B cell (primary cell): ENCODE measurements at regions not wholly inside any gene's neighbourhood (a gene's known extent, or its start where the extent isn't known, plus 50 kb on each side); places are given as distances from the start of the nearest gene placed in this dataset.

Source experiments
- ATAC-seq: fragments of 200-7000 bp; cut with Tn5 transposase; one replicate; pipeline ENCODE4 v1.10.0; 2021; ENCODE audit warnings: low read depth, mild to moderate bottlenecking, moderate number of reproducible peaks, moderate library complexity
- CTCF ChIA-PET: fragments of 350-600 bp; sonication (Branson Sonifier 250); formaldehyde crosslinking; loops from one replicate; lab custom pipeline; 2021; ENCODE audit warnings: antibody characterized with exemption, inconsistent platforms; lab: Charles Lee
- POLR2A ChIA-PET: fragments of 350-600 bp; sonication (Branson Sonifier 250); formaldehyde crosslinking; loops from one replicate; lab custom pipeline; 2021; ENCODE audit warnings: antibody characterized with exemption; lab: Charles Lee
- DNase-seq: peaks from one replicate; pipeline ENCODE4 v3.0.0; 2013
- H2AFZ ChIP-seq: 2 replicates; pipeline ENCODE4 v1.6.1; 2012; ENCODE audit warnings: mild to moderate bottlenecking, low read depth, low read length; ENCODE audit not compliant: insufficient read depth, poor library complexity, severe bottlenecking
- H3K27ac ChIP-seq, 2 donors: 1 replicate in 1 of 2; 2 replicates in 1 of 2; pipeline ENCODE4 v1.5.1; 2012 to 2013; ENCODE audit warnings: low read length in 2 of 2, mild to moderate bottlenecking in 2 of 2, moderate library complexity in 1 of 2
- H3K27me3 ChIP-seq, 4 experiments: fragments of 200-600 bp in 1 of 4; sonication (generic) in 1 of 4; replicated peaks in 1 of 4; 1 replicate in 2 of 4; 2 replicates in 2 of 4; pipeline versions ENCODE4 v1.6.1 to v1.7.0; 2013 to 2016; ENCODE audit warnings: low read length in 3 of 4, mild to moderate bottlenecking in 2 of 4, mixed read lengths in 1 of 4, moderate library complexity in 1 of 4; ENCODE audit not compliant: insufficient read depth in 4 of 4, control insufficient read depth in 3 of 4; ENCODE audit errors: control extremely low read depth in 1 of 4
- H3K36me3 ChIP-seq, 2 experiments: replicated peaks in 1 of 2; 1 replicate in 1 of 2; 2 replicates in 1 of 2; pipeline versions ENCODE4 v1.6.1 to v1.7.1; 2013; ENCODE audit warnings: low read length in 1 of 2; ENCODE audit not compliant: insufficient read depth in 2 of 2, control insufficient read depth in 1 of 2; ENCODE audit errors: control extremely low read depth in 1 of 2, extremely low read depth in 1 of 2
- H3K4me1 ChIP-seq, 2 donors: fragments of 200-600 bp in 1 of 2; sonication (generic) in 1 of 2; 1 replicate in 1 of 2; 2 replicates in 1 of 2; pipeline versions ENCODE4 v1.5.1 to v1.6.1; 2013 to 2017; ENCODE audit warnings: low read length in 2 of 2; ENCODE audit not compliant: control insufficient read depth in 2 of 2, insufficient read depth in 2 of 2
- H3K4me2 ChIP-seq: replicated peaks from 2 replicates; pipeline ENCODE3; 2012; ENCODE audit warnings: mild to moderate bottlenecking, low read depth, low read length; ENCODE audit not compliant: poor library complexity, severe bottlenecking
- H3K4me3 ChIP-seq, 5 experiments: fragments of 200-600 bp in 1 of 5; sonication (generic) in 1 of 5; 1 replicate in 3 of 5; 2 replicates in 2 of 5; pipeline versions ENCODE4 v1.5.1 to v1.7.0; 2011 to 2016; ENCODE audit warnings: low read length in 4 of 5, mild to moderate bottlenecking in 4 of 5, low read depth in 2 of 5, control low read depth in 1 of 5, moderate library complexity in 1 of 5; ENCODE audit not compliant: insufficient read depth in 1 of 5; ENCODE audit errors: control extremely low read depth in 1 of 5, extremely low read depth in 1 of 5
- H3K79me2 ChIP-seq: fragments of 200-600 bp; sonication (generic); one replicate; pipeline ENCODE4 v1.6.0; 2016; ENCODE audit warnings: low read length; ENCODE audit not compliant: control insufficient read depth, insufficient read depth
- H3K9ac ChIP-seq: fragments of 200-600 bp; sonication (generic); 2 replicates; pipeline ENCODE4 v1.6.1; 2017; ENCODE audit warnings: mild to moderate bottlenecking, low read length, moderate library complexity
- H3K9me3 ChIP-seq, 3 donors: one replicate each; pipeline versions ENCODE4 v1.6.1 to v1.7.1; 2013; ENCODE audit warnings: low read length in 2 of 3; ENCODE audit not compliant: control insufficient read depth in 2 of 3, insufficient read depth in 1 of 3; ENCODE audit errors: control extremely low read depth in 1 of 3
- H4K20me1 ChIP-seq: 2 replicates; pipeline ENCODE4 v1.6.0; 2012; ENCODE audit warnings: mild to moderate bottlenecking, low read length; ENCODE audit not compliant: insufficient read depth, control insufficient read depth, poor library complexity, severe bottlenecking
- H3K27ac Mint-ChIP-seq: one replicate; pipeline ENCODE4 v1.8.0; 2021; ENCODE audit warnings: mixed read lengths
- H3K27me3 Mint-ChIP-seq: one replicate; pipeline ENCODE4 v1.8.0; 2021; ENCODE audit warnings: mixed read lengths
- H3K4me1 Mint-ChIP-seq: one replicate; pipeline ENCODE4 v1.8.0; 2021; ENCODE audit warnings: mixed read lengths
- H3K4me3 Mint-ChIP-seq: one replicate; pipeline ENCODE4 v1.8.0; 2021; ENCODE audit warnings: mixed read lengths
- H3K9me3 Mint-ChIP-seq: one replicate; pipeline ENCODE4 v1.8.0; 2022; ENCODE audit warnings: mixed read lengths; ENCODE audit not compliant: insufficient read depth
- EZH2 ChIP-seq: IDR thresholded peaks from 2 replicates; pipeline ENCODE4 v1.6.1; 2012; ENCODE audit warnings: borderline replicate concordance, low read depth, mild to moderate bottlenecking, moderate library complexity, low read length; ENCODE audit not compliant: insufficient read depth, poor library complexity, severe bottlenecking
- WGBS: methylation state at CpG from one replicate; pipeline ENCODE4 v1.1.5; 2013; ENCODE audit warnings: missing lambda C conversion rate; ENCODE audit not compliant: insufficient coverage; 5-methylcytosine and 5-hydroxymethylcytosine counted together
- intact Hi-C: fragments of 100-400 bp; cut with micrococcal nuclease; formaldehyde crosslinking; loops from one replicate; pipeline ENCODE4 v1.10.0; 2022
- TF ChIP-seq, protein P1 (sequence below): fragments of 200-600 bp; IDR thresholded peaks from one replicate; pipeline ENCODE4 v1.8.0; 2022; ENCODE audit warnings: antibody characterized with exemption, mild to moderate bottlenecking

DNA sequence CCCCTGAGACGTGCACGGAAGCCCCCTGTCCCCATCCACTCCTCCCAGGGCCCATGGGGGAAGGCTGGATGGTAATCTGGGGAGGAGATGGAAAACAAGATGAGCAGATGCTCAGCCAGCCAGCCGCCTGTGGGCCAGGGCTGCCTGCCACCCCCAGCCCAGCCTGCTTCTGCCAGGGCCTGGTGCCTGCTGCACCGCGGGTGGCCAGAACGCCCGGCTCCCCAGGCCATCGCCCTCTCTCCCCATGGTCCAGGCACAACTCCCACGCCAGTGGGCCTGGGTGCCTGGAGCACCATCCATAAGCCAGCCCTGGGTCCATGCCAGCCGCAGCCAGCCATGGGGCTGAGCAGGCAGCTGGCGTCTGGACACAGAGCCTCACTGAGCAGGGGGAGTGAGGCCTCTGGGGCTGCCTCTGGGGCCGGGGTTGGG lies 57.2 kb upstream of the ELN start:
- Histone ChIP-seq H3K79me2 (no peaks in the 10 kb centered on the region), H3K27ac (no peak overlapping the region), H3K9ac (no peak overlapping the region), H4K20me1 (no peaks in the 10 kb centered on the region), H3K4me3 (no peak overlapping the region), H3K27me3 (no peaks in the 10 kb centered on the region), H3K4me1 (no peaks in the 10 kb centered on the region), H3K9me3 (peaks cover 0 to 15% (median 0%) of the 10 kb centered on the region in 3 donors), H2AFZ (no peak overlapping the region), H3K4me2 (no peak overlapping the region), H3K36me3 (no peaks in the 10 kb centered on the region)
- intact Hi-C loops: no loop called here
- H3K27me3 Mint-ChIP-seq: peaks cover 6% of the 10 kb centered on the region
- WGBS: 93% methylated on average over 4 of the region's 12 CpGs
- POLR2A ChIA-PET: no interaction called here
- H3K9me3 Mint-ChIP-seq: no peaks in the 10 kb centered on the region
- no peak overlapping the region for H3K4me3 Mint-ChIP-seq
- DNase-seq (no peak), ATAC-seq (no peak)
- H3K4me1 Mint-ChIP-seq: peaks cover 9% of the 10 kb centered on the region
- CTCF ChIA-PET: no interaction called here
- no peak overlapping the region for H3K27ac Mint-ChIP-seq
- no peak for TF ChIP-seq EZH2
- TF ChIP-seq, protein P1, sequence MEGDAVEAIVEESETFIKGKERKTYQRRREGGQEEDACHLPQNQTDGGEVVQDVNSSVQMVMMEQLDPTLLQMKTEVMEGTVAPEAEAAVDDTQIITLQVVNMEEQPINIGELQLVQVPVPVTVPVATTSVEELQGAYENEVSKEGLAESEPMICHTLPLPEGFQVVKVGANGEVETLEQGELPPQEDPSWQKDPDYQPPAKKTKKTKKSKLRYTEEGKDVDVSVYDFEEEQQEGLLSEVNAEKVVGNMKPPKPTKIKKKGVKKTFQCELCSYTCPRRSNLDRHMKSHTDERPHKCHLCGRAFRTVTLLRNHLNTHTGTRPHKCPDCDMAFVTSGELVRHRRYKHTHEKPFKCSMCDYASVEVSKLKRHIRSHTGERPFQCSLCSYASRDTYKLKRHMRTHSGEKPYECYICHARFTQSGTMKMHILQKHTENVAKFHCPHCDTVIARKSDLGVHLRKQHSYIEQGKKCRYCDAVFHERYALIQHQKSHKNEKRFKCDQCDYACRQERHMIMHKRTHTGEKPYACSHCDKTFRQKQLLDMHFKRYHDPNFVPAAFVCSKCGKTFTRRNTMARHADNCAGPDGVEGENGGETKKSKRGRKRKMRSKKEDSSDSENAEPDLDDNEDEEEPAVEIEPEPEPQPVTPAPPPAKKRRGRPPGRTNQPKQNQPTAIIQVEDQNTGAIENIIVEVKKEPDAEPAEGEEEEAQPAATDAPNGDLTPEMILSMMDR: no peak

DNA sequence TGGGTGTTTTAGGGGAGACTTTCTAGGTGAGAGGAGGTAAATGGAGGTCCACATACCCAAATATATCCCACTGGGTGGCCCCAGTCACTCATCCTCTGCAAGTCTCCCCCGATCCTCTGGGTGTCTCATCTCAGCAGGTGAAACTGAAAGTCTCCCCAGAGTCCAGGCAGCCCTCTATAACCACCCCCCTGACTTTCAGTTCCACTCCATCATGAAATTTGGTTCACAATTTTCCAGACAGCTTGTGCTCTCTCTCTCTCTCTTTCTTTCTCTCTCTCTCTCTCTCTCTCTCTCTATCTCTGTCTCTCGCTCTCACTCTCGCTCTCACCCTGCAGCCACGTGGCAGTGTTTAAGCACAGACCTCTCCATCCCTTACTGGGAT lies 56.7 kb upstream of the ELN start:
- no peak overlapping the region for H3K9ac ChIP-seq
- intact Hi-C loops: no loop called here
- no peak overlapping the region for H3K27ac ChIP-seq

More for the DNA sequence above, 56.7 kb upstream of the ELN start:
- Histone ChIP-seq H3K4me1 (no peaks in the 10 kb centered on the region), H3K4me3 (no peak overlapping the region), H3K4me2 (no peak overlapping the region), H4K20me1 (no peaks in the 10 kb centered on the region), H3K9me3 (peaks cover 0 to 15% (median 0%) of the 10 kb centered on the region in 3 donors), H2AFZ (no peak overlapping the region), H3K36me3 (no peaks in the 10 kb centered on the region), H3K79me2 (no peaks in the 10 kb centered on the region), H3K27me3 (no peaks in the 10 kb centered on the region)
- no peak for DNase-seq
- Mint-ChIP-seq H3K4me1 (peaks cover 9% of the 10 kb centered on the region), H3K9me3 (no peaks in the 10 kb centered on the region), H3K4me3 (peak overlapping the region; percentile 61), H3K27ac (peak overlapping the region; percentile 61), H3K27me3 (peaks cover 6% of the 10 kb centered on the region)
- POLR2A ChIA-PET: no interaction called here
- TF ChIP-seq, protein P1: no peak
- TF ChIP-seq EZH2: no peak
- ATAC-seq: peak; percentile 39
- CTCF ChIA-PET: no interaction called here
- 52% methylated on average over 4 of the region's 4 CpGs for WGBS
